SKM-1 (cell line): ENCODE measurements at regions not wholly inside any gene's neighbourhood (a gene's known extent, or its start where the extent isn't known, plus 50 kb on each side); places are given as distances from the start of the nearest gene placed in this dataset.

ENCODE experiments used
- DNase-seq: peaks from one replicate; lab custom pipeline; 2025; ENCODE audit not compliant: unreplicated experiment; lab: John Stamatoyannopoulos, UW

- DNase-seq: no peak
Observed at GRCh38 chr2:164186591-164186990, 434.7 kb downstream of the GRB14 start.

GRCh38 chr2:164182116-164182627 is 439.1 kb downstream of the GRB14 start:
- DNase-seq: no peak

GRCh38 chr2:164178835-164179465 is 442.3 kb downstream of the GRB14 start:
- no peak for DNase-seq

GRCh38 chr2:164164602-164165001 is 428.8 kb upstream of the FIGN start:
- no peak for DNase-seq

GRCh38 chr2:164155558-164155957 is 419.8 kb upstream of the FIGN start:
- DNase-seq: no peak

- DNase-seq: no peak
Observed at GRCh38 chr2:164151522-164151921, 415.7 kb upstream of the FIGN start.

GRCh38 chr2:164150604-164151003 is 414.8 kb upstream of the FIGN start:
- DNase-seq: no peak

GRCh38 chr2:164146441-164146840 is 410.6 kb upstream of the FIGN start:
- no peak for DNase-seq

GRCh38 chr2:164145093-164145987 is 409.5 kb upstream of the FIGN start:
- DNase-seq: no peak

GRCh38 chr2:164143183-164143930 is 407.5 kb upstream of the FIGN start:
- no peak for DNase-seq

GRCh38 chr2:164142755-164143154 is 406.9 kb upstream of the FIGN start:
- DNase-seq: no peak

GRCh38 chr2:164141271-164141670 is 405.5 kb upstream of the FIGN start:
- DNase-seq: no peak

- DNase-seq: no peak
Observed at GRCh38 chr2:164138750-164139149, 402.9 kb upstream of the FIGN start.

GRCh38 chr2:164134336-164134735 is 398.5 kb upstream of the FIGN start:
- DNase-seq: no peak

GRCh38 chr2:164127971-164128527 is 392.2 kb upstream of the FIGN start:
- DNase-seq: no peak

GRCh38 chr2:164126960-164127660 is 391.3 kb upstream of the FIGN start:
- DNase-seq: no peak

GRCh38 chr2:164115806-164116205 is 380.0 kb upstream of the FIGN start:
- DNase-seq: no peak

- no peak for DNase-seq
Observed at GRCh38 chr2:164114937-164115336, 379.1 kb upstream of the FIGN start.

GRCh38 chr2:164112105-164112504 is 376.3 kb upstream of the FIGN start:
- no peak for DNase-seq

- DNase-seq: no peak
Observed at GRCh38 chr2:164110515-164110914, 374.7 kb upstream of the FIGN start.

- no peak for DNase-seq
Observed at GRCh38 chr2:164109006-164109405, 373.2 kb upstream of the FIGN start.
